ENCODE measurements at regions not wholly inside any gene's neighbourhood (a gene's known extent, or its start where the extent isn't known, plus 50 kb on each side); places are given as distances from the start of the nearest gene placed in this dataset.

DNA sequence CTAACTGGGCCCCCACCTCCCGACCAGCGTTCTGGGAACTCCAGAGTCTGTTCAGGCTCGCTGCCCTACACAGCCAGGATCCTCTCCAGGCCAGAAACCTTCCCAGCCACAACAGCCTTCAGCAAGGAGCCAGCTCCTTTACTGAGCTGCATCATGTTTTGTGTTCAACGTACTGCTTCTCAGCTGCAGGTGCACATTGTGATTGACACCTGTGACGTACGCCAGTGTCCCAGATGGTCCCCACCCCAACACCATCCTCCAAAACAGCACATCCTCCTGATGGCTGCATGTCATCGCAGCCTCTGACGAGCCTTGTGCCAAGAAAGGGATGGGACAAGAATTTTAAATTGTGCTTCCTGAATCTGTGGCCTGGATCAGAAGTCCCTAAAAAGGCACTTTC lies 117.5 kb downstream of the SPATA19 start:
- H3K79me1 ChIP-seq (ENCODE audit: insufficient read depth, low read depth, low read length, poor library complexity, severe bottlenecking), result no peaks in the 10 kb centered on the region
- H2BK20ac ChIP-seq (ENCODE audit: low read depth, low read length, poor library complexity, severe bottlenecking), result no peak overlapping the region
- no peak overlapping the region for H3K4me3 Mint-ChIP-seq
- H3K27ac Mint-ChIP-seq, result peak overlapping the region in 1 of 3 experiments; percentile 23; a peak in 1 of 7 replicates
- H3K4me1 Mint-ChIP-seq, result peaks cover 23 to 25% of the 10 kb centered on the region in 2 experiments
- H3K23me2 ChIP-seq (ENCODE audit: insufficient read length, low read depth, low read length, poor library complexity, severe bottlenecking), result no peaks in the 10 kb centered on the region
- no peak overlapping the region for H3T11ph ChIP-seq (ENCODE audit: low read length)
- H4K91ac ChIP-seq (ENCODE audit: insufficient read length, low read depth, low read length), result no peak overlapping the region
- H3K79me2 ChIP-seq (ENCODE audit: insufficient read depth, low read length), result no peaks in the 10 kb centered on the region
- no peaks in the 10 kb centered on the region for H3K4me1 ChIP-seq (ENCODE audit: insufficient read depth, low read length)
- no peak overlapping the region for H3K14ac ChIP-seq (ENCODE audit: insufficient read depth, low read length)
- peaks cover 3% of the 10 kb centered on the region for H3K27me3 Mint-ChIP-seq (ENCODE audit: low read depth)
- H4K20me1 ChIP-seq (ENCODE audit: control insufficient read depth, insufficient read depth, insufficient read length), result peaks cover 2% of the 10 kb centered on the region
- TF ChIP-seq, protein P1, sequence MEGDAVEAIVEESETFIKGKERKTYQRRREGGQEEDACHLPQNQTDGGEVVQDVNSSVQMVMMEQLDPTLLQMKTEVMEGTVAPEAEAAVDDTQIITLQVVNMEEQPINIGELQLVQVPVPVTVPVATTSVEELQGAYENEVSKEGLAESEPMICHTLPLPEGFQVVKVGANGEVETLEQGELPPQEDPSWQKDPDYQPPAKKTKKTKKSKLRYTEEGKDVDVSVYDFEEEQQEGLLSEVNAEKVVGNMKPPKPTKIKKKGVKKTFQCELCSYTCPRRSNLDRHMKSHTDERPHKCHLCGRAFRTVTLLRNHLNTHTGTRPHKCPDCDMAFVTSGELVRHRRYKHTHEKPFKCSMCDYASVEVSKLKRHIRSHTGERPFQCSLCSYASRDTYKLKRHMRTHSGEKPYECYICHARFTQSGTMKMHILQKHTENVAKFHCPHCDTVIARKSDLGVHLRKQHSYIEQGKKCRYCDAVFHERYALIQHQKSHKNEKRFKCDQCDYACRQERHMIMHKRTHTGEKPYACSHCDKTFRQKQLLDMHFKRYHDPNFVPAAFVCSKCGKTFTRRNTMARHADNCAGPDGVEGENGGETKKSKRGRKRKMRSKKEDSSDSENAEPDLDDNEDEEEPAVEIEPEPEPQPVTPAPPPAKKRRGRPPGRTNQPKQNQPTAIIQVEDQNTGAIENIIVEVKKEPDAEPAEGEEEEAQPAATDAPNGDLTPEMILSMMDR (conservative IDR thresholded peaks at IDR 0.05), result no peak
- H2BK15ac ChIP-seq (ENCODE audit: low read depth, low read length), result no peak overlapping the region
- no CpG with 5 or more reads among the region's 8 CpGs for WGBS (ENCODE audit: extremely low coverage, insufficient read length, low lambda C conversion rate)
- H2BK5ac ChIP-seq (ENCODE audit: insufficient read length, low read length), result no peak overlapping the region
- H3K9ac ChIP-seq (ENCODE audit: extremely low read depth, insufficient read length, low read length), result no peak overlapping the region
- no peak overlapping the region for H4K5ac ChIP-seq (ENCODE audit: insufficient read length, low read depth, low read length)
- H3K36me3 Mint-ChIP-seq (ENCODE audit: insufficient read depth in 1 of 3, low read depth in 3 of 3), result no peaks in the 10 kb centered on the region; a peak in 2 of 7 replicates
- H2AK5ac ChIP-seq (ENCODE audit: insufficient read length, low read length), result no peak overlapping the region
- H2BK12ac ChIP-seq (ENCODE audit: insufficient read length, low read depth, low read length), result no peak overlapping the region
- H3K27ac ChIP-seq (ENCODE audit: insufficient read length, low read depth, low read length), result no peak overlapping the region
- no peak overlapping the region for H3K56ac ChIP-seq (ENCODE audit: insufficient read length, low read depth, low read length)
- H2AFZ ChIP-seq (ENCODE audit: low read length), result no peak overlapping the region
- H3K18ac ChIP-seq (ENCODE audit: insufficient read length, low read depth, low read length), result no peak overlapping the region
- DNase-seq, result no peak
- no peaks in the 10 kb centered on the region for H3K9me3 ChIP-seq (ENCODE audit: control insufficient read depth, low read depth, low read length)
- H4K8ac ChIP-seq (replicated peaks; ENCODE audit: insufficient read length, low read depth, low read length), result no peak overlapping the region
- H3K4ac ChIP-seq (ENCODE audit: low read depth, low read length), result no peak overlapping the region
- H2BK120ac ChIP-seq (ENCODE audit: low read depth, low read length, poor library complexity, severe bottlenecking), result no peak overlapping the region
- H3K9me3 Mint-ChIP-seq, result no peaks in the 10 kb centered on the region; a peak in 1 of 5 replicates
- no peak overlapping the region for H3K4me2 ChIP-seq (ENCODE audit: insufficient read depth, insufficient read length, low read length)
- no peaks in the 10 kb centered on the region for H3K27me3 ChIP-seq (ENCODE audit: insufficient read depth, low read length)
- no peak overlapping the region for H3K23ac ChIP-seq (ENCODE audit: insufficient read length, low read depth, low read length)

All from H9 (cell line).